ACC112 (cell line): ENCODE measurements at regions not wholly inside any gene's neighbourhood (a gene's known extent, or its start where the extent isn't known, plus 50 kb on each side); places are given as distances from the start of the nearest gene placed in this dataset.
A peak's percentile ranks its signal among the peaks of the same experiment; 100 is the strongest.

Experiments
- H2AFZ ChIP-seq: fragments of 200-600 bp; sonication (generic); one replicate; pipeline ENCODE4 v1.6.0; 2017; ENCODE audit warnings: antibody characterized with exemption, low read length; ENCODE audit not compliant: unreplicated experiment
- H3K27ac ChIP-seq: fragments of 200-600 bp; sonication (generic); 2 replicates; pipeline ENCODE4 v1.5.1; 2014; ENCODE audit warnings: low read depth, mild to moderate bottlenecking, antibody characterized with exemption, low read length, moderate library complexity
- H3K27me3 ChIP-seq: fragments of 200-600 bp; sonication (generic); 2 replicates; pipeline ENCODE4 v1.6.1; 2014; ENCODE audit warnings: mild to moderate bottlenecking, antibody characterized with exemption, low read length, moderate library complexity, mixed read lengths; ENCODE audit not compliant: insufficient read depth
- H3K36me3 ChIP-seq: fragments of 200-600 bp; sonication (generic); 2 replicates; pipeline ENCODE4 v1.6.1; 2016; ENCODE audit warnings: mild to moderate bottlenecking, antibody characterized with exemption, low read length, moderate library complexity, mixed read lengths; ENCODE audit not compliant: insufficient read depth
- H3K4me1 ChIP-seq: fragments of 200-600 bp; sonication (generic); one replicate; pipeline ENCODE4 v1.6.1; 2016; ENCODE audit warnings: low read length, mixed read lengths; ENCODE audit not compliant: insufficient read depth, unreplicated experiment, control insufficient read depth
- H3K4me3 ChIP-seq: fragments of 200-600 bp; sonication (generic); 2 replicates; pipeline ENCODE4 v1.5.1; 2014; ENCODE audit warnings: mild to moderate bottlenecking, low read depth, low read length
- H3K79me2 ChIP-seq: fragments of 200-600 bp; sonication (generic); one replicate; pipeline ENCODE4 v1.6.0; 2016; ENCODE audit warnings: low read length; ENCODE audit not compliant: control insufficient read depth, unreplicated experiment, insufficient read depth

- Histone ChIP-seq H3K4me3 (no peak overlapping the region), H3K27ac (no peak overlapping the region), H3K36me3 (no peaks in the 10 kb centered on the region), H3K79me2 (no peaks in the 10 kb centered on the region), H3K27me3 (no peaks in the 10 kb centered on the region), H2AFZ (no peak overlapping the region), H3K4me1 (no peaks in the 10 kb centered on the region)
Measured at GRCh38 chr16:80314042-80314441, 226.8 kb upstream of the DYNLRB2 start.

- Histone ChIP-seq H3K27me3 (no peaks in the 10 kb centered on the region), H3K36me3 (no peaks in the 10 kb centered on the region), H2AFZ (no peak overlapping the region)
Measured at GRCh38 chr16:80309178-80309577, 231.6 kb upstream of the DYNLRB2 start.

GRCh38 chr16:80305410-80305809 is 235.4 kb upstream of the DYNLRB2 start:
- Histone ChIP-seq H3K27me3 (no peaks in the 10 kb centered on the region), H3K4me3 (no peak overlapping the region), H3K36me3 (no peaks in the 10 kb centered on the region), H3K79me2 (no peaks in the 10 kb centered on the region), H2AFZ (no peak overlapping the region), H3K4me1 (peaks cover 13% of the 10 kb centered on the region), H3K27ac (no peak overlapping the region)

More at GRCh38 chr16:80309178-80309577, 231.6 kb upstream of the DYNLRB2 start:
- Histone ChIP-seq H3K4me3 (no peak overlapping the region), H3K79me2 (no peaks in the 10 kb centered on the region), H3K4me1 (no peaks in the 10 kb centered on the region), H3K27ac (no peak overlapping the region)

- Histone ChIP-seq H3K36me3 (no peaks in the 10 kb centered on the region), H3K4me3 (no peak overlapping the region), H3K27ac (no peak overlapping the region), H3K27me3 (no peaks in the 10 kb centered on the region), H3K79me2 (no peaks in the 10 kb centered on the region), H3K4me1 (peaks cover 30% of the 10 kb centered on the region), H2AFZ (no peak overlapping the region)
Measured at GRCh38 chr16:80303691-80304090, 237.1 kb upstream of the DYNLRB2 start.

- Histone ChIP-seq H3K27ac (peak overlapping the region; percentile 38), H3K4me1 (peaks cover 31% of the 10 kb centered on the region), H3K4me3 (0 out of 2 replicates have a peak overlapping the region, but pooled peaks have one; percentile 13), H3K36me3 (no peaks in the 10 kb centered on the region), H3K27me3 (no peaks in the 10 kb centered on the region), H2AFZ (no peak overlapping the region), H3K79me2 (no peaks in the 10 kb centered on the region)
Measured at GRCh38 chr16:80300876-80301275, 239.9 kb upstream of the DYNLRB2 start.

GRCh38 chr16:80300456-80300855 is 240.3 kb upstream of the DYNLRB2 start:
- peaks cover 31% of the 10 kb centered on the region for H3K4me1 ChIP-seq
- no peak overlapping the region for H2AFZ ChIP-seq
- H3K27ac ChIP-seq: peak overlapping the region; percentile 38
- 0 out of 2 replicates have a peak overlapping the region, but pooled peaks have one; percentile 13 for H3K4me3 ChIP-seq
- no peaks in the 10 kb centered on the region for H3K36me3 ChIP-seq
- H3K79me2 ChIP-seq: no peaks in the 10 kb centered on the region
- no peaks in the 10 kb centered on the region for H3K27me3 ChIP-seq

GRCh38 chr16:80299416-80299815 is 241.4 kb upstream of the DYNLRB2 start:
- Histone ChIP-seq H3K36me3 (no peaks in the 10 kb centered on the region), H3K27me3 (no peaks in the 10 kb centered on the region), H3K4me1 (peaks cover 31% of the 10 kb centered on the region), H3K4me3 (no peak overlapping the region), H3K27ac (no peak overlapping the region), H3K79me2 (no peaks in the 10 kb centered on the region), H2AFZ (no peak overlapping the region)

- no peaks in the 10 kb centered on the region for H3K36me3 ChIP-seq
- no peak overlapping the region for H2AFZ ChIP-seq
- H3K27ac ChIP-seq: no peak overlapping the region
- no peaks in the 10 kb centered on the region for H3K79me2 ChIP-seq
- peaks cover 31% of the 10 kb centered on the region for H3K4me1 ChIP-seq
- H3K4me3 ChIP-seq: no peak overlapping the region
- no peaks in the 10 kb centered on the region for H3K27me3 ChIP-seq
Measured at GRCh38 chr16:80298676-80299075, 242.1 kb upstream of the DYNLRB2 start.

- H3K27ac ChIP-seq: no peak overlapping the region
- H3K27me3 ChIP-seq: no peaks in the 10 kb centered on the region
- peaks cover 24% of the 10 kb centered on the region for H3K4me1 ChIP-seq
- no peak overlapping the region for H3K4me3 ChIP-seq
- H3K36me3 ChIP-seq: no peaks in the 10 kb centered on the region
- H3K79me2 ChIP-seq: no peaks in the 10 kb centered on the region
- no peak overlapping the region for H2AFZ ChIP-seq
Measured at GRCh38 chr16:80296034-80296433, 244.8 kb upstream of the DYNLRB2 start.

- H3K4me3 ChIP-seq: no peak overlapping the region
- H3K27ac ChIP-seq: no peak overlapping the region
- H3K27me3 ChIP-seq: no peaks in the 10 kb centered on the region
- H3K36me3 ChIP-seq: no peaks in the 10 kb centered on the region
- H3K79me2 ChIP-seq: no peaks in the 10 kb centered on the region
- H3K4me1 ChIP-seq: peaks cover 6% of the 10 kb centered on the region
- no peak overlapping the region for H2AFZ ChIP-seq
Measured at GRCh38 chr16:80294172-80294571, 246.6 kb upstream of the DYNLRB2 start.

- H3K36me3 ChIP-seq: no peaks in the 10 kb centered on the region
- no peak overlapping the region for H3K4me3 ChIP-seq
- H3K4me1 ChIP-seq: peaks cover 21% of the 10 kb centered on the region
- no peak overlapping the region for H2AFZ ChIP-seq
- no peaks in the 10 kb centered on the region for H3K27me3 ChIP-seq
- no peaks in the 10 kb centered on the region for H3K79me2 ChIP-seq
- H3K27ac ChIP-seq: no peak overlapping the region
Measured at GRCh38 chr16:80288616-80289015, 252.2 kb upstream of the DYNLRB2 start.
